PFSK-1 (cell line): ENCODE measurements at regions not wholly inside any gene's neighbourhood (a gene's known extent, or its start where the extent isn't known, plus 50 kb on each side); places are given as distances from the start of the nearest gene placed in this dataset.

Experiments
- FOXP2 ChIP-seq: optimal IDR thresholded peaks from 2 replicates; pipeline ENCODE3; 2011; ENCODE audit warnings: borderline replicate concordance, control low read depth, inconsistent platforms; ENCODE audit not compliant: insufficient read depth; ENCODE audit errors: extremely low read length, extremely low read depth
- POLR2AphosphoS5 ChIP-seq: IDR thresholded peaks from 2 replicates; pipeline ENCODE4 v1.6.1; 2012; ENCODE audit warnings: low read depth, mild to moderate bottlenecking, control low read depth, low read length, moderate library complexity
- REST ChIP-seq, 2 experiments: IDR thresholded peaks; 2 replicates each; pipeline versions ENCODE4 v1.6.1 to v1.8.0; 2011 to 2012; ENCODE audit warnings: low read depth in 2 of 2, low read length in 2 of 2, control low read depth in 1 of 2, inconsistent platforms in 1 of 2, mild to moderate bottlenecking in 1 of 2, moderate library complexity in 1 of 2; ENCODE audit not compliant: insufficient read depth in 1 of 2
- SIN3A ChIP-seq: IDR thresholded peaks from 2 replicates; pipeline ENCODE4 v1.6.1; 2012; ENCODE audit warnings: mild to moderate bottlenecking, low read length, moderate library complexity, borderline replicate concordance; ENCODE audit not compliant: insufficient read depth
- TAF1 ChIP-seq: IDR thresholded peaks from 2 replicates; pipeline ENCODE4 v1.6.1; 2012; ENCODE audit warnings: low read length, control low read depth, borderline replicate concordance; ENCODE audit not compliant: insufficient read depth

GRCh38 chr10:10941127-10941730 lies 76.4 kb upstream of the CELF2 start:
- TF ChIP-seq TAF1 (no peak), POLR2AphosphoS5 (no peak), FOXP2 (no peak)

- no peak for TF ChIP-seq SIN3A
Observed at GRCh38 chr10:10942441-10942840, 75.2 kb upstream of the CELF2 start.

- TF ChIP-seq REST (IDR thresholded peaks at IDR 0.05; ENCODE audit: insufficient read depth in 1 of 2, low read depth in 2 of 2, low read length in 2 of 2) (no peak), SIN3A (no peak), POLR2AphosphoS5 (no peak), TAF1 (no peak), FOXP2 (no peak)
Observed at GRCh38 chr10:10946081-10946480, 71.6 kb upstream of the CELF2 start.

- TF ChIP-seq FOXP2 (no peak), POLR2AphosphoS5 (no peak), REST (IDR thresholded peaks at IDR 0.05; ENCODE audit: insufficient read depth in 1 of 2, low read depth in 2 of 2, low read length in 2 of 2) (no peak), SIN3A (no peak), TAF1 (no peak)
Observed at GRCh38 chr10:10946801-10947200, 70.9 kb upstream of the CELF2 start.

GRCh38 chr10:10951675-10952074 lies 66.0 kb upstream of the CELF2 start:
- TF ChIP-seq REST (IDR thresholded peaks at IDR 0.05; ENCODE audit: insufficient read depth in 1 of 2, low read depth in 2 of 2, low read length in 2 of 2) (no peak), FOXP2 (no peak), SIN3A (no peak), POLR2AphosphoS5 (no peak), TAF1 (no peak)

- TF ChIP-seq POLR2AphosphoS5 (no peak), SIN3A (no peak), REST (IDR thresholded peaks at IDR 0.05; ENCODE audit: insufficient read depth in 1 of 2, low read depth in 2 of 2, low read length in 2 of 2) (no peak), TAF1 (no peak), FOXP2 (no peak)
Observed at GRCh38 chr10:10952800-10953199, 64.9 kb upstream of the CELF2 start.
